Fibroblast of the aortic adventitia (primary cell): ENCODE measurements at regions not wholly inside any gene's neighbourhood (a gene's known extent, or its start where the extent isn't known, plus 50 kb on each side); places are given as distances from the start of the nearest gene placed in this dataset.

Experiments used
- DNase-seq: peaks from one replicate; pipeline ENCODE4 v3.0.0-alpha.2; 2010; ENCODE audit warnings: low read depth
- H3K4me3 ChIP-seq: 2 replicates; pipeline ENCODE4 v1.5.1; 2011; ENCODE audit warnings: low read depth, mild to moderate bottlenecking, control low read depth, low read length, moderate library complexity
- CTCF ChIP-seq: IDR thresholded peaks from 2 replicates; pipeline ENCODE4 v1.5.1; 2011; ENCODE audit warnings: mild to moderate bottlenecking, low read length, control low read depth, inconsistent platforms; ENCODE audit not compliant: insufficient read depth

- DNase-seq = no peak
- TF ChIP-seq CTCF = no peak
Measured at GRCh38 chr1:244280859-244281258, 170.8 kb downstream of the ADSS2 start.

GRCh38 chr1:244283772-244284171 is 167.9 kb downstream of the ADSS2 start:
- DNase-seq = no peak
- no peak for TF ChIP-seq CTCF
- H3K4me3 ChIP-seq = no peak overlapping the region

More at GRCh38 chr1:244280859-244281258, 170.8 kb downstream of the ADSS2 start:
- no peak overlapping the region for H3K4me3 ChIP-seq

GRCh38 chr1:244284641-244285156 is 167.0 kb downstream of the ADSS2 start:
- H3K4me3 ChIP-seq = no peak overlapping the region
- no peak for DNase-seq
- TF ChIP-seq CTCF = no peak

- no peak for DNase-seq
- H3K4me3 ChIP-seq = no peak overlapping the region
- no peak for TF ChIP-seq CTCF
Measured at GRCh38 chr1:244286341-244286740, 165.4 kb downstream of the ADSS2 start.

GRCh38 chr1:244287726-244288125 is 164.0 kb downstream of the ADSS2 start:
- DNase-seq = no peak
- no peak overlapping the region for H3K4me3 ChIP-seq
- TF ChIP-seq CTCF = no peak

- DNase-seq = no peak
- H3K4me3 ChIP-seq = no peak overlapping the region
- no peak for TF ChIP-seq CTCF
Measured at GRCh38 chr1:244288663-244289062, 163.0 kb downstream of the ADSS2 start.
